ENCODE measurements at regions not wholly inside any gene's neighbourhood (a gene's known extent, or its start where the extent isn't known, plus 50 kb on each side); places are given as distances from the start of the nearest gene placed in this dataset.

DNA sequence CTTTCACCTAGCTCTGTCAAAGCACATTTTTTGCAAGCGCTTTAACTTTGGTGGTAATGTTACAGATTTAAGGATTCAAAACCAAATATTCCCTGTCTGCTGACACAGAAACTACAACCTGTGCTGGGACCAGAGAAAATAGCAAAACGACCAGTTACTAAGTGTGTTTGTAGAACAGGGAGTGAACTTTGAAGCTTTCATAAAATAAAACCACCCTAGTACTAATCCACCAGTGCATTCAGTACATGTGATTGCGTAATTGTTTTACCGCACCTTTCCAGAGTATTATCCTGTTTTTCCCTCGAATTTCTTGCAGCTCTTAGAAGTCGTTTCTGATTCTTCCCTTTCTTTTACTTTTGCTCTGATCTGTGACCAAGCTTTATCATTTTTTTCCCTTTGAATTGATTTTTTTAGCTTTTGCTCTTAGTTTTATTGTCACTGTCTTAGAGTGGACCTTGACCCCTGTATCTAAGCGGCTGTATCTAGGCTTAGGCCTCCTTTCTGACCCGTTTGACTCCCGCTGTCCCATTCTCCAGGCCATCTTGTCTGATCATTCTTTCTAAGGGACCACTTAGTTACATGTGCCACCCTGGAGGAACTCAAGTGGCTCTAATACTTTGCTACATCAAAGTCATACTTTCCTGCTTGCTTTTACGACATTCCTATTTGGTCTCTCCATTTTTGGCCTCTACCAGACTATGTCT is 429.4 kb downstream of the PCNX1 start:
- TF ChIP-seq, protein P1, sequence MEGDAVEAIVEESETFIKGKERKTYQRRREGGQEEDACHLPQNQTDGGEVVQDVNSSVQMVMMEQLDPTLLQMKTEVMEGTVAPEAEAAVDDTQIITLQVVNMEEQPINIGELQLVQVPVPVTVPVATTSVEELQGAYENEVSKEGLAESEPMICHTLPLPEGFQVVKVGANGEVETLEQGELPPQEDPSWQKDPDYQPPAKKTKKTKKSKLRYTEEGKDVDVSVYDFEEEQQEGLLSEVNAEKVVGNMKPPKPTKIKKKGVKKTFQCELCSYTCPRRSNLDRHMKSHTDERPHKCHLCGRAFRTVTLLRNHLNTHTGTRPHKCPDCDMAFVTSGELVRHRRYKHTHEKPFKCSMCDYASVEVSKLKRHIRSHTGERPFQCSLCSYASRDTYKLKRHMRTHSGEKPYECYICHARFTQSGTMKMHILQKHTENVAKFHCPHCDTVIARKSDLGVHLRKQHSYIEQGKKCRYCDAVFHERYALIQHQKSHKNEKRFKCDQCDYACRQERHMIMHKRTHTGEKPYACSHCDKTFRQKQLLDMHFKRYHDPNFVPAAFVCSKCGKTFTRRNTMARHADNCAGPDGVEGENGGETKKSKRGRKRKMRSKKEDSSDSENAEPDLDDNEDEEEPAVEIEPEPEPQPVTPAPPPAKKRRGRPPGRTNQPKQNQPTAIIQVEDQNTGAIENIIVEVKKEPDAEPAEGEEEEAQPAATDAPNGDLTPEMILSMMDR (conservative IDR thresholded peaks at IDR 0.05; ENCODE audit: low read depth, low read length) = no peak
- peak; percentile 92 for TF ChIP-seq CEBPB (IDR thresholded peaks at IDR 0.05; ENCODE audit: low read depth, low read length)
- no peak for TF ChIP-seq MAFK (IDR thresholded peaks at IDR 0.05; ENCODE audit: low read depth, low read length)
- H3K27ac ChIP-seq (ENCODE audit: insufficient read depth, low read length) = no peak overlapping the region
- no peak overlapping the region for H2BK120ac ChIP-seq (ENCODE audit: low read depth, low read length)
- no peak overlapping the region for H3K4me2 ChIP-seq (ENCODE audit: low read depth, low read length)
- H3K18ac ChIP-seq (ENCODE audit: low read depth, low read length) = no peak overlapping the region
- peaks cover 13% of the 10 kb centered on the region; the same call in 1 of the 2 replicates for H4K20me1 ChIP-seq (ENCODE audit: insufficient read depth, low read length)
- H2AK9ac ChIP-seq (replicated peaks; ENCODE audit: low read depth, low read length, poor library complexity) = no peak overlapping the region
- 0 out of 2 replicates have a peak, but pooled peaks cover 2% of the 10 kb centered on the region for H3K36me3 ChIP-seq (ENCODE audit: control insufficient read depth, insufficient read depth, low read length)
- ChIA-PET POLR2A (ENCODE audit: unreplicated experiment) (no interaction called here), CTCF (no interaction called here)
- in situ Hi-C loops (cut with MboI; ENCODE audit: low sequenced_read_pairs) = no loop called here
- H2BK5ac ChIP-seq (ENCODE audit: low read depth, low read length, poor library complexity, severe bottlenecking) = no peak overlapping the region
- no peak overlapping the region for H4K5ac ChIP-seq (ENCODE audit: low read depth, low read length)
- no peak overlapping the region for H4K91ac ChIP-seq (ENCODE audit: insufficient read depth, low read depth, low read length)
- H3K23ac ChIP-seq (ENCODE audit: low read depth, low read length) = no peak overlapping the region
- no peak overlapping the region for H4K8ac ChIP-seq (ENCODE audit: low read depth in 2 of 2, low read length in 2 of 2)
- no peak overlapping the region for H3K9ac ChIP-seq (ENCODE audit: low read depth, low read length)
- no peak overlapping the region for H3K56ac ChIP-seq (ENCODE audit: extremely low read depth, insufficient read depth, low read length)
- BruUV-seq (replicated peaks) = no TSS peak
- H2AFZ ChIP-seq (replicated peaks; ENCODE audit: low read length, poor library complexity) = no peak overlapping the region
- H2BK15ac ChIP-seq (ENCODE audit: low read depth, low read length) = no peak overlapping the region
- 0 out of 2 replicates have a peak, but pooled peaks cover 3% of the 10 kb centered on the region for H3K9me1 ChIP-seq (ENCODE audit: insufficient read depth, low read length)
- H3K9me3 ChIP-seq (ENCODE audit: control insufficient read depth, insufficient read depth, low read length) = no peaks in the 10 kb centered on the region
- H3K4ac ChIP-seq (ENCODE audit: low read depth, low read length) = no peak overlapping the region
- ATAC-seq (ENCODE audit: low read depth) (no peak), DNase-seq (no peak)
- peaks cover 41 to 70% of the 10 kb centered on the region in 2 experiments for H3K79me1 ChIP-seq (ENCODE audit: low read depth in 1 of 2, low read length in 2 of 2)
- intact Hi-C loops (cut with micrococcal nuclease) = no loop called here
- no peak overlapping the region for H2BK20ac ChIP-seq (ENCODE audit: low read depth, low read length)
- no peaks in the 10 kb centered on the region for H3K27me3 ChIP-seq (ENCODE audit: control insufficient read depth, insufficient read depth, low read length)
- dilution Hi-C loops (cut with HindIII; ENCODE audit: low sequenced_read_pairs, unreplicated experiment) = no loop called here
- no peak overlapping the region for H2AK5ac ChIP-seq (ENCODE audit: low read depth, low read length)
- no peak overlapping the region for H3K4me3 ChIP-seq (ENCODE audit: insufficient read depth, low read depth, low read length)
- no peak overlapping the region for H3K14ac ChIP-seq (replicated peaks; ENCODE audit: low read depth, low read length)
- no peaks in the 10 kb centered on the region for H3K4me1 ChIP-seq (ENCODE audit: control insufficient read depth, insufficient read depth, low read length)
- 93% methylated on average over 5 of the region's 10 CpGs; no CpG with 5 or more reads in 1 of the 2 experiments for WGBS, 2 experiments (ENCODE audit: extremely low coverage in 2 of 2, insufficient read length in 1 of 2)
